Endothelial cell of umbilical vein (primary cell): ENCODE measurements at regions not wholly inside any gene's neighbourhood (a gene's known extent, or its start where the extent isn't known, plus 50 kb on each side); places are given as distances from the start of the nearest gene placed in this dataset.

Experiments used
- BruUV-seq: library from RNA; stranded (reverse); fragments of 400-500 nt; replicated peaks from 2 replicates; lab custom pipeline; 2021; lab: Mats Ljungman, UMichigan
- CTCF ChIA-PET: fragments of 300-600, 350-600 bp; sonication (Branson Sonifier 250); formaldehyde crosslinking; loops from one replicate; lab custom pipeline; 2021; ENCODE audit warnings: antibody characterized with exemption, inconsistent platforms; lab: Charles Lee
- POLR2A ChIA-PET: fragments of 300-600, 350-600 bp; sonication (Branson Sonifier 250); formaldehyde crosslinking; loops from one replicate; lab custom pipeline; 2021; ENCODE audit warnings: antibody characterized with exemption, inconsistent platforms; lab: Charles Lee
- DNase-seq: peaks from one replicate; pipeline ENCODE4 v3.0.0-alpha.2; 2011; ENCODE audit warnings: low read depth, low spot score
- FAIRE-seq: peaks from 2 replicates; lab custom pipeline; 2011; peaks lifted over from hg19 to GRCh38; lab: Jason Lieb, UNC
- H2AFZ ChIP-seq: 2 replicates; pipeline ENCODE4 v1.6.0; 2012; ENCODE audit warnings: low read depth, low read length, control low read depth, inconsistent platforms
- H3K27ac ChIP-seq: 2 replicates; pipeline ENCODE4 v1.5.1; 2011; ENCODE audit warnings: low read depth, mild to moderate bottlenecking, control low read depth, low read length, moderate library complexity; ENCODE audit not compliant: insufficient read depth
- H3K27me3 ChIP-seq, 2 experiments: 2 replicates each; pipeline versions ENCODE4 v1.6.0 to v1.6.1; 2011; ENCODE audit warnings: low read length in 2 of 2, mixed read lengths in 1 of 2; ENCODE audit not compliant: control insufficient read depth in 2 of 2, insufficient read depth in 2 of 2
- H3K36me3 ChIP-seq, 2 experiments: 2 replicates in 1 of 2; 3 replicates in 1 of 2; pipeline ENCODE4 v1.5.1; 2011; ENCODE audit warnings: low read length in 2 of 2, mild to moderate bottlenecking in 1 of 2, moderate library complexity in 1 of 2; ENCODE audit not compliant: control insufficient read depth in 2 of 2, insufficient read depth in 2 of 2; ENCODE audit errors: extremely low read depth in 1 of 2
- H3K4me1 ChIP-seq: 3 replicates; pipeline ENCODE4 v1.5.1; 2011; ENCODE audit warnings: mild to moderate bottlenecking, low read length; ENCODE audit not compliant: control insufficient read depth, insufficient read depth; ENCODE audit errors: extremely low read depth
- H3K4me2 ChIP-seq: 2 replicates; pipeline ENCODE4 v1.6.1; 2011; ENCODE audit warnings: low read length, control low read depth, mixed read lengths; ENCODE audit not compliant: insufficient read depth
- H3K4me3 ChIP-seq, 3 experiments: fragments of 200-600 bp in 1 of 3; sonication (generic), shearing (Covaris generic) in 1 of 3; replicated peaks in 1 of 3; 2 replicates each; pipeline ENCODE4 v1.5.1; 2011 to 2016; ENCODE audit warnings: control low read depth in 3 of 3, low read length in 3 of 3, mild to moderate bottlenecking in 2 of 3, inconsistent platforms in 1 of 3, low read depth in 1 of 3, moderate library complexity in 1 of 3; ENCODE audit not compliant: insufficient read depth in 1 of 3
- H3K79me2 ChIP-seq: 2 replicates; pipeline ENCODE4 v1.6.0; 2012; ENCODE audit warnings: low read length, inconsistent platforms; ENCODE audit not compliant: control insufficient read depth, insufficient read depth
- H3K9ac ChIP-seq: replicated peaks from 2 replicates; pipeline ENCODE3; 2011; ENCODE audit warnings: low read length, control low read depth; ENCODE audit not compliant: insufficient read depth; ENCODE audit errors: extremely low read depth
- H3K9me1 ChIP-seq: replicated peaks from 3 replicates; pipeline ENCODE4 v1.6.0; 2011; ENCODE audit warnings: mild to moderate bottlenecking, low read length; ENCODE audit not compliant: control insufficient read depth, insufficient read depth; ENCODE audit errors: extremely low read depth
- H3K9me3 ChIP-seq: replicated peaks from 2 replicates; pipeline ENCODE4 v1.5.1; 2012; ENCODE audit warnings: low read length, inconsistent platforms; ENCODE audit not compliant: control insufficient read depth, insufficient read depth
- H4K20me1 ChIP-seq: replicated peaks from 2 replicates; pipeline ENCODE3; 2011; ENCODE audit warnings: mild to moderate bottlenecking, low read length; ENCODE audit not compliant: control insufficient read depth, insufficient read depth; ENCODE audit errors: extremely low read depth
- CTCF ChIP-seq, 2 donors: IDR thresholded peaks; 1 replicate in 1 of 2; 2 replicates in 1 of 2; pipeline ENCODE4 v1.5.1; 2011; ENCODE audit warnings: low read length in 2 of 2, mild to moderate bottlenecking in 2 of 2, moderate library complexity in 2 of 2, control low read depth in 1 of 2, inconsistent platforms in 1 of 2, low read depth in 1 of 2; ENCODE audit not compliant: insufficient read depth in 1 of 2; ENCODE audit errors: extremely low read depth in 1 of 2
- EZH2 ChIP-seq: IDR thresholded peaks from 2 replicates; pipeline ENCODE4 v1.6.1; 2012; ENCODE audit warnings: borderline replicate concordance, low read depth, mild to moderate bottlenecking, moderate library complexity, low read length, inconsistent platforms; ENCODE audit not compliant: severe bottlenecking
- FOS ChIP-seq: IDR thresholded peaks from 2 replicates; pipeline ENCODE4 v1.6.1; 2011; ENCODE audit warnings: mild to moderate bottlenecking, low read length, moderate library complexity, borderline replicate concordance; ENCODE audit not compliant: insufficient read depth
- GATA2 ChIP-seq: IDR thresholded peaks from 2 replicates; pipeline ENCODE4 v1.7.0; 2011; ENCODE audit warnings: low read depth, mild to moderate bottlenecking, moderate library complexity, mixed read lengths, low read length; ENCODE audit not compliant: insufficient read length, insufficient read depth
- JUN ChIP-seq: IDR thresholded peaks from 2 replicates; pipeline ENCODE4 v1.6.1; 2011; ENCODE audit warnings: borderline replicate concordance, low read depth; ENCODE audit not compliant: insufficient read length, insufficient read depth
- MAX ChIP-seq: IDR thresholded peaks from 2 replicates; pipeline ENCODE4 v1.6.1; 2011; ENCODE audit not compliant: insufficient read depth, insufficient read length
- MYC ChIP-seq: IDR thresholded peaks from one replicate; pipeline ENCODE4 v1.6.1; 2011; ENCODE audit warnings: mild to moderate bottlenecking, low read depth, low read length
- POLR2A ChIP-seq: IDR thresholded peaks from 2 replicates; pipeline ENCODE4 v1.6.1; 2012; ENCODE audit warnings: low read depth, mild to moderate bottlenecking, control low read depth, low read length
- POLR2AphosphoS5 ChIP-seq: IDR thresholded peaks from 2 replicates; pipeline ENCODE4 v1.6.1; 2012; ENCODE audit warnings: low read depth, mild to moderate bottlenecking, control low read depth, low read length, moderate library complexity; ENCODE audit not compliant: insufficient read depth
- dilution Hi-C: fragments of 300-500 bp; cut with MboI; formaldehyde crosslinking; loops from one replicate; pipeline ENCODE4 v1.15.0; 2019; ENCODE audit warnings: low sequenced_read_pairs; ENCODE audit not compliant: extremely low pct_ligation_motif_present
- intact Hi-C: fragments of 100-400 bp; cut with micrococcal nuclease; formaldehyde crosslinking; loops from one replicate; pipeline ENCODE4 v1.10.0; 2022

GRCh38 chr12:132399092-132400010 lies 70.0 kb upstream of the GALNT9 start:
- intact Hi-C loops, result no loop called here
- Histone ChIP-seq H3K27me3 (peaks cover 0 to 9% of the 10 kb centered on the region in 2 experiments), H3K79me2 (no peaks in the 10 kb centered on the region), H3K4me2 (no peak overlapping the region), H3K27ac (no peak overlapping the region), H4K20me1 (no peaks in the 10 kb centered on the region), H3K9me1 (no peaks in the 10 kb centered on the region), H3K36me3 (no peaks in the 10 kb centered on the region), H2AFZ (no peak overlapping the region), H3K9ac (no peak overlapping the region), H3K4me3 (no peak overlapping the region), H3K9me3 (no peaks in the 10 kb centered on the region), H3K4me1 (no peaks in the 10 kb centered on the region)
- FAIRE-seq (no peak), DNase-seq (no peak)
- ChIA-PET POLR2A (no interaction called here), CTCF (no interaction called here)
- no TSS peak for BruUV-seq
- dilution Hi-C loops, result no loop called here
- no peak for TF ChIP-seq EZH2

GRCh38 chr12:132398386-132398991 lies 69.1 kb upstream of the GALNT9 start:
- no peak for DNase-seq
- Histone ChIP-seq H2AFZ (no peak overlapping the region), H4K20me1 (no peaks in the 10 kb centered on the region), H3K4me1 (no peaks in the 10 kb centered on the region), H3K4me2 (no peak overlapping the region), H3K9ac (no peak overlapping the region), H3K9me1 (no peaks in the 10 kb centered on the region), H3K79me2 (no peaks in the 10 kb centered on the region), H3K27ac (no peak overlapping the region), H3K27me3 (peaks cover 0 to 9% of the 10 kb centered on the region in 2 experiments), H3K9me3 (no peaks in the 10 kb centered on the region), H3K36me3 (no peaks in the 10 kb centered on the region), H3K4me3 (no peak overlapping the region)
- intact Hi-C loops, result no loop called here
- no peak for FAIRE-seq
- ChIA-PET CTCF (no interaction called here), POLR2A (no interaction called here)
- TF ChIP-seq POLR2A (no peak), JUN (no peak), FOS (no peak), POLR2AphosphoS5 (no peak), MAX (no peak), GATA2 (no peak), CTCF (IDR thresholded peaks at IDR 0.05; ENCODE audit: extremely low read depth in 1 of 2, insufficient read depth in 1 of 2, low read depth in 1 of 2, low read length in 2 of 2) (no peak), EZH2 (no peak), MYC (no peak)
- dilution Hi-C loops, result no loop called here
- BruUV-seq, result no TSS peak
